ENCODE measurements at regions not wholly inside any gene's neighbourhood (a gene's known extent, or its start where the extent isn't known, plus 50 kb on each side); places are given as distances from the start of the nearest gene placed in this dataset.

- no peak for TF ChIP-seq CTCF (IDR thresholded peaks at IDR 0.05)
- no peak for TF ChIP-seq POLR2AphosphoS5 (IDR thresholded peaks at IDR 0.05)
Observed at GRCh38 chr6:82571455-82571854, 207.8 kb downstream of the TPBG start.

Data from breast epithelium (tissue), 3 donors.